A549 (cell line): ENCODE measurements at regions not wholly inside any gene's neighbourhood (a gene's known extent, or its start where the extent isn't known, plus 50 kb on each side); places are given as distances from the start of the nearest gene placed in this dataset.

Source experiments
- ATAC-seq, 2 experiments: fragments of 200-7000 bp in 1 of 2; fragments of >200 bp in 1 of 2; cut with Nextera tagmentation in 1 of 2; cut with Tn5 transposase in 1 of 2; 3 replicates each; pipeline versions ENCODE4 v1.8.0 to v1.9.1; 2018 to 2020; ENCODE audit warnings: mild to moderate bottlenecking in 1 of 2, moderate library complexity in 1 of 2
- CTCF ChIA-PET: fragments of 300-600 bp; sonication (Branson Sonifier 250); formaldehyde crosslinking; extraction: SDS; loops from one replicate; lab custom pipeline; 2021; ENCODE audit warnings: antibody characterized with exemption, inconsistent platforms; lab: Yijun Ruan, JAX
- POLR2A ChIA-PET: fragments of 350-600 bp; formaldehyde crosslinking; extraction: SDS; loops from one replicate; lab custom pipeline; 2021; ENCODE audit warnings: antibody characterized with exemption, inconsistent platforms; lab: Yijun Ruan, JAX
- DNase-seq, 2 experiments: peaks; one replicate each; pipeline versions ENCODE4 v3.0.0 to v3.0.0-alpha.2; 2011 to 2016; ENCODE audit warnings: low read depth in 1 of 2, low spot score in 1 of 2
- FAIRE-seq: peaks from 2 replicates; lab custom pipeline; 2011; peaks lifted over from hg19 to GRCh38; lab: Jason Lieb, UNC
- H3K27ac ChIP-seq, 2 experiments: fragments of >200 bp; sonication (Bioruptor Twin); formaldehyde crosslinking; 3 replicates each; pipeline ENCODE4 v1.5.1; 2016 to 2017
- H3K4me1 ChIP-seq: fragments of >200 bp; sonication (Bioruptor Twin); formaldehyde crosslinking; 3 replicates; pipeline ENCODE4 v1.6.1; 2016
- H3K4me2 ChIP-seq: fragments of >200 bp; sonication (Bioruptor Twin); formaldehyde crosslinking; 3 replicates; pipeline ENCODE4 v1.6.1; 2016
- H3K4me3 ChIP-seq: fragments of >200 bp; sonication (Bioruptor Twin); formaldehyde crosslinking; 3 replicates; pipeline ENCODE4 v1.5.1; 2016
- H3K9me3 ChIP-seq: fragments of >200 bp; sonication (Bioruptor Twin); formaldehyde crosslinking; 3 replicates; pipeline ENCODE4 v1.6.1; 2016
- CBX8 ChIP-seq: fragments of 200-600 bp; sonication (generic); IDR thresholded peaks from 2 replicates; pipeline ENCODE4 v1.6.1; 2016
- CHD4 ChIP-seq: fragments of 200-600 bp; sonication (generic); IDR thresholded peaks from 2 replicates; pipeline ENCODE4 v1.6.1; 2016; ENCODE audit warnings: antibody characterized with exemption, mild to moderate bottlenecking, borderline replicate concordance
- EHMT2 ChIP-seq: fragments of 200-600 bp; sonication (generic); IDR thresholded peaks from 2 replicates; pipeline ENCODE4 v1.6.1; 2016; ENCODE audit warnings: antibody characterized with exemption, low read depth, mild to moderate bottlenecking, moderate library complexity
- EP300 ChIP-seq, 2 experiments: fragments of >200 bp; sonication (Bioruptor Twin); formaldehyde crosslinking; IDR thresholded peaks; 2 replicates in 1 of 2; 3 replicates in 1 of 2; pipeline ENCODE4 v1.6.1; 2016 to 2017
- FOSL2 ChIP-seq, 2 experiments: fragments of 450-650 bp in 1 of 2; fragments of >200 bp in 1 of 2; sonication (Bioruptor Twin) in 1 of 2; formaldehyde crosslinking; IDR thresholded peaks; 2 replicates each; pipeline versions ENCODE4 v1.5.0 to v1.6.1; 2016 to 2020; ENCODE audit warnings: mild to moderate bottlenecking in 1 of 2, moderate library complexity in 1 of 2
- FOXS1 ChIP-seq: fragments of 250-450 bp; sonication (Bioruptor Pico); IDR thresholded peaks from 2 replicates; pipeline ENCODE4 v1.5.0; 2020; ENCODE audit warnings: mild to moderate bottlenecking, moderate library complexity
- HEYL ChIP-seq: fragments of 250-450 bp; sonication (Bioruptor Pico); IDR thresholded peaks from 2 replicates; pipeline ENCODE4 v1.8.0; 2021; ENCODE audit warnings: mild to moderate bottlenecking, moderate library complexity
- HOXA7 ChIP-seq: fragments of 250-450 bp; sonication (Bioruptor Pico); IDR thresholded peaks from 2 replicates; pipeline ENCODE4 v1.5.0; 2020; ENCODE audit warnings: mild to moderate bottlenecking, moderate library complexity
- KDM5A ChIP-seq: fragments of 200-600 bp; sonication (generic); IDR thresholded peaks from 2 replicates; pipeline ENCODE4 v1.6.1; 2016; ENCODE audit warnings: antibody characterized with exemption, mild to moderate bottlenecking
- MYC ChIP-seq: IDR thresholded peaks from 2 replicates; pipeline ENCODE4 v1.6.1; 2012; ENCODE audit warnings: mild to moderate bottlenecking, inconsistent platforms, low read length, improper control_type of control experiment, borderline replicate concordance
- NPAS2 ChIP-seq: fragments of 250-450 bp; sonication (Bioruptor Pico); IDR thresholded peaks from 2 replicates; pipeline ENCODE4 v1.8.0; 2022; ENCODE audit warnings: mild to moderate bottlenecking, moderate library complexity, borderline replicate concordance
- PHF8 ChIP-seq: fragments of 200-600 bp; sonication (generic); IDR thresholded peaks from 2 replicates; pipeline ENCODE4 v1.6.1; 2016; ENCODE audit warnings: low read depth, mild to moderate bottlenecking, antibody characterized with exemption, moderate library complexity, borderline replicate concordance
- POLR2A ChIP-seq: IDR thresholded peaks from 2 replicates; pipeline ENCODE4 v1.6.1; 2012; ENCODE audit warnings: mild to moderate bottlenecking, low read length
- RARB ChIP-seq: fragments of 250-450 bp; sonication (Bioruptor Pico); IDR thresholded peaks from 2 replicates; pipeline ENCODE4 v1.8.0; 2021; ENCODE audit warnings: mild to moderate bottlenecking, moderate library complexity
- SREBF2 ChIP-seq: fragments of 450-650 bp; IDR thresholded peaks from 2 replicates; pipeline ENCODE4 v1.6.1; 2014; ENCODE audit warnings: mild to moderate bottlenecking, moderate library complexity
- TFCP2L1 ChIP-seq: fragments of 250-450 bp; sonication (Bioruptor Pico); IDR thresholded peaks from 2 replicates; pipeline ENCODE4 v1.5.0; 2021; ENCODE audit warnings: mild to moderate bottlenecking
- TP53 ChIP-seq: fragments of 250-450 bp; sonication (Bioruptor Pico); IDR thresholded peaks from 2 replicates; pipeline ENCODE4 v1.5.0; 2021; ENCODE audit warnings: mild to moderate bottlenecking, moderate library complexity
- ZFP36 ChIP-seq: fragments of 450-650 bp; IDR thresholded peaks from 2 replicates; pipeline ENCODE4 v1.6.1; 2014; ENCODE audit warnings: borderline replicate concordance; ENCODE audit not compliant: partially characterized antibody
- WGBS: methylation state at CpG from one replicate; pipeline ENCODE4 v1.1.6; 2017; ENCODE audit errors: missing lambda C conversion rate; 5-methylcytosine and 5-hydroxymethylcytosine counted together
- TF ChIP-seq, protein P1 (sequence below): fragments of 250-450 bp; sonication (Bioruptor Pico); IDR thresholded peaks from 2 replicates; pipeline ENCODE4 v1.5.0; 2020; ENCODE audit warnings: low read depth, mild to moderate bottlenecking, moderate library complexity
- TF ChIP-seq, protein P2 (sequence below): fragments of 200-600 bp; sonication (generic); IDR thresholded peaks from 2 replicates; pipeline ENCODE4 v1.6.1; 2016; ENCODE audit warnings: antibody characterized with exemption, mild to moderate bottlenecking, moderate library complexity
- TF ChIP-seq, protein P3 (sequence below): fragments of >200 bp; sonication (Bioruptor Twin); formaldehyde crosslinking; IDR thresholded peaks from 2 replicates; pipeline ENCODE4 v1.6.1; 2016
- TF ChIP-seq, protein P4 (sequence below): IDR thresholded peaks from 2 replicates; pipeline ENCODE4 v1.6.1; 2012
- TF ChIP-seq, protein P5 (sequence below): IDR thresholded peaks from 2 replicates; pipeline ENCODE4 v1.6.1; 2012
- TF ChIP-seq, protein P6 (sequence below): fragments of >200 bp; sonication (Bioruptor Twin); formaldehyde crosslinking; IDR thresholded peaks from 3 replicates; pipeline ENCODE4 v1.5.1; 2016
- TF ChIP-seq, protein P7 (sequence below): fragments of 450-650 bp; IDR thresholded peaks from 2 replicates; pipeline ENCODE4 v1.6.1; 2014; ENCODE audit warnings: antibody characterized with exemption
- TF ChIP-seq, protein P8 (sequence below): fragments of 150-350 bp; IDR thresholded peaks from 2 replicates; pipeline ENCODE4 v1.6.1; 2014; ENCODE audit warnings: low read depth, mild to moderate bottlenecking, low read length

DNA sequence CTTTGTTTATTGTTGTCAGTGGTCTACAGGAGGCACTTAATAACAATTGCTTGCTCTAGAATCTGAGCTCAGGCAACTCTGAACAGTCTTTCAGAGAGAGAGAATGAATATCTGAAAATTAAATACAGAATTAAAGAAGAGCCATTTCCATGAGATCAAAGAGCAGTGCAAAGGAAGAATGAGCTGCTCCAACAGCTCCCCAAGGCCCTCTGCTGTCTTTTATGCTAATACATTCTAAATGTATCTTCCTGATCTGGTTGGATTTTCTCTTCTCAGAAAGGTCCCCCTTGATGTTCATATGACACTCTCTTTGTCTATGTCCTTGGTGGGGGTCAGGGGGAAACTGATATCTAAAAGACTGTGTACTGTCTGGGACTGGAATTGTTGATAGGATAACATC, 1029.6 kb downstream of the PCDH9 start:
- ChIA-PET CTCF (no interaction called here), POLR2A (no interaction called here)
- FAIRE-seq (no peak), ATAC-seq (no peak), DNase-seq (no peak)
- TF ChIP-seq FOSL2 (IDR thresholded peaks at IDR 0.05) (no peak), FOSL2 (CRISPR knock-in tag; IDR thresholded peaks at IDR 0.05) (no peak), TP53 (CRISPR knock-in tag) (no peak), MYC (no peak)
- H3K4me1 ChIP-seq = no peaks in the 10 kb centered on the region
- no peaks in the 10 kb centered on the region for H3K9me3 ChIP-seq
- H3K4me3 ChIP-seq = no peak overlapping the region
- H3K4me2 ChIP-seq = no peak overlapping the region
- no peak overlapping the region for H3K27ac ChIP-seq

DNA sequence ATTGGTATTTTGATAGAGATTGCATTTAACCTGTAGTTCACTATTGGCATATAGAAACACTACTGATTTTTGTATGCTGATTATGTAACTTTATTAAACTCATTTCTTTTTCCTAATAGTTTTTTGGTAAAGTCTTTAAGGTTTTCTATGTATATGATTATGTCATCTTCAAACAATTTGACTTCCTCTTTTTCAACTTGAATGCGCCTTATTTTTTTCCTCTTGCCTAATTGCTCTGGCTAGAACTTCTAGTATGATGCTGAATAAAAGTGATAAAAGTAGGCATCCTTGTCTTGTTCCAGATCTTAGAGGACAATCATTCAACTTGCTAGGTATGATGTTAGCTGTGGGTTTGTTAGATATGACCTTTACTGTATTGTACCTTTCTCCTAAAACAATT, 1034.9 kb downstream of the PCDH9 start:
- no peak overlapping the region for H3K4me2 ChIP-seq
- ChIA-PET CTCF (no interaction called here), POLR2A (no interaction called here)
- no peak overlapping the region for H3K4me3 ChIP-seq
- H3K9me3 ChIP-seq = no peaks in the 10 kb centered on the region
- DNase-seq (no peak), ATAC-seq (no peak), FAIRE-seq (no peak)
- H3K4me1 ChIP-seq = no peaks in the 10 kb centered on the region
- WGBS = 92% methylated on average over 1 of the region's 1 CpG
- no peak overlapping the region for H3K27ac ChIP-seq
- TF ChIP-seq FOXS1 (CRISPR knock-in tag) = no peak
- TF ChIP-seq NPAS2 = no peak
- TF ChIP-seq CHD4 = no peak
- TF ChIP-seq, protein P1, sequence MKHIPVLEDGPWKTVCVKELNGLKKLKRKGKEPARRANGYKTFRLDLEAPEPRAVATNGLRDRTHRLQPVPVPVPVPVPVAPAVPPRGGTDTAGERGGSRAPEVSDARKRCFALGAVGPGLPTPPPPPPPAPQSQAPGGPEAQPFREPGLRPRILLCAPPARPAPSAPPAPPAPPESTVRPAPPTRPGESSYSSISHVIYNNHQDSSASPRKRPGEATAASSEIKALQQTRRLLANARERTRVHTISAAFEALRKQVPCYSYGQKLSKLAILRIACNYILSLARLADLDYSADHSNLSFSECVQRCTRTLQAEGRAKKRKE (CRISPR knock-in tag) = no peak
- no peak for TF ChIP-seq ZFP36
- no peak for TF ChIP-seq PHF8
- TF ChIP-seq, protein P2, sequence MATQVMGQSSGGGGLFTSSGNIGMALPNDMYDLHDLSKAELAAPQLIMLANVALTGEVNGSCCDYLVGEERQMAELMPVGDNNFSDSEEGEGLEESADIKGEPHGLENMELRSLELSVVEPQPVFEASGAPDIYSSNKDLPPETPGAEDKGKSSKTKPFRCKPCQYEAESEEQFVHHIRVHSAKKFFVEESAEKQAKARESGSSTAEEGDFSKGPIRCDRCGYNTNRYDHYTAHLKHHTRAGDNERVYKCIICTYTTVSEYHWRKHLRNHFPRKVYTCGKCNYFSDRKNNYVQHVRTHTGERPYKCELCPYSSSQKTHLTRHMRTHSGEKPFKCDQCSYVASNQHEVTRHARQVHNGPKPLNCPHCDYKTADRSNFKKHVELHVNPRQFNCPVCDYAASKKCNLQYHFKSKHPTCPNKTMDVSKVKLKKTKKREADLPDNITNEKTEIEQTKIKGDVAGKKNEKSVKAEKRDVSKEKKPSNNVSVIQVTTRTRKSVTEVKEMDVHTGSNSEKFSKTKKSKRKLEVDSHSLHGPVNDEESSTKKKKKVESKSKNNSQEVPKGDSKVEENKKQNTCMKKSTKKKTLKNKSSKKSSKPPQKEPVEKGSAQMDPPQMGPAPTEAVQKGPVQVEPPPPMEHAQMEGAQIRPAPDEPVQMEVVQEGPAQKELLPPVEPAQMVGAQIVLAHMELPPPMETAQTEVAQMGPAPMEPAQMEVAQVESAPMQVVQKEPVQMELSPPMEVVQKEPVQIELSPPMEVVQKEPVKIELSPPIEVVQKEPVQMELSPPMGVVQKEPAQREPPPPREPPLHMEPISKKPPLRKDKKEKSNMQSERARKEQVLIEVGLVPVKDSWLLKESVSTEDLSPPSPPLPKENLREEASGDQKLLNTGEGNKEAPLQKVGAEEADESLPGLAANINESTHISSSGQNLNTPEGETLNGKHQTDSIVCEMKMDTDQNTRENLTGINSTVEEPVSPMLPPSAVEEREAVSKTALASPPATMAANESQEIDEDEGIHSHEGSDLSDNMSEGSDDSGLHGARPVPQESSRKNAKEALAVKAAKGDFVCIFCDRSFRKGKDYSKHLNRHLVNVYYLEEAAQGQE = no peak
- TF ChIP-seq HOXA7 = no peak
- TF ChIP-seq SREBF2 = no peak
- TF ChIP-seq, protein P3, sequence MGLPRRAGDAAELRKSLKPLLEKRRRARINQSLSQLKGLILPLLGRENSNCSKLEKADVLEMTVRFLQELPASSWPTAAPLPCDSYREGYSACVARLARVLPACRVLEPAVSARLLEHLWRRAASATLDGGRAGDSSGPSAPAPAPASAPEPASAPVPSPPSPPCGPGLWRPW = no peak
- TF ChIP-seq HEYL = no peak
- TF ChIP-seq, protein P4, sequence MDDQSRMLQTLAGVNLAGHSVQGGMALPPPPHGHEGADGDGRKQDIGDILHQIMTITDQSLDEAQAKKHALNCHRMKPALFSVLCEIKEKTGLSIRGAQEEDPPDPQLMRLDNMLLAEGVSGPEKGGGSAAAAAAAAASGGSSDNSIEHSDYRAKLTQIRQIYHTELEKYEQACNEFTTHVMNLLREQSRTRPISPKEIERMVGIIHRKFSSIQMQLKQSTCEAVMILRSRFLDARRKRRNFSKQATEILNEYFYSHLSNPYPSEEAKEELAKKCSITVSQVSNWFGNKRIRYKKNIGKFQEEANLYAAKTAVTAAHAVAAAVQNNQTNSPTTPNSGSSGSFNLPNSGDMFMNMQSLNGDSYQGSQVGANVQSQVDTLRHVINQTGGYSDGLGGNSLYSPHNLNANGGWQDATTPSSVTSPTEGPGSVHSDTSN = no peak
- no peak for TF ChIP-seq EP300 (IDR thresholded peaks at IDR 0.05)

DNA sequence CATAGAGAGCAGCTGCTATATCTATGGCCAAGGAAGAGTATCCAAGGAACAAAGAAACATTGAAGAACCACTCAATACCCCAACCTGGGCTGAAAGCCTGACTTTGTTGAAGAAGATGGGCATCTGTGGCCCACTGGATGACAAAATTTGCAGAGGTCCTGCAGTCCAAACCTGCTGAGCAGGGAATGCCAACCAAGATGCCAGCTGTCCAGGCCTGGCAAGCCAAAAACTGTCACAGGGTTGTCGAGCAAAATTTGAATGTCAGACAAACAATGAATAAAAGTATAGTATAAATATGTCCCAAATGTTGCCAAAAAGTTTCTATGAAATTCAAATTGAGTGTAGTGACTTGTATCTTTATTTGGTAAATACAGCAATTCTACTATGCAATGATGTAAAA, 1040.2 kb downstream of the PCDH9 start:
- Histone ChIP-seq H3K4me3 (no peak overlapping the region), H3K27ac (no peak overlapping the region), H3K4me2 (no peak overlapping the region), H3K9me3 (no peaks in the 10 kb centered on the region), H3K4me1 (no peaks in the 10 kb centered on the region)
- ChIA-PET POLR2A (no interaction called here), CTCF (no interaction called here)
- DNase-seq (no peak), FAIRE-seq (no peak), ATAC-seq (no peak)
- 39% methylated on average over 1 of the region's 1 CpG for WGBS
- TF ChIP-seq TFCP2L1 (CRISPR knock-in tag) (no peak), RARB (CRISPR knock-in tag) (no peak), KDM5A (no peak), CHD4 (no peak), CBX8 (no peak), EHMT2 (no peak), POLR2A (no peak), EP300 (IDR thresholded peaks at IDR 0.05) (no peak), NPAS2 (no peak), SREBF2 (no peak)
- TF ChIP-seq, protein P5, sequence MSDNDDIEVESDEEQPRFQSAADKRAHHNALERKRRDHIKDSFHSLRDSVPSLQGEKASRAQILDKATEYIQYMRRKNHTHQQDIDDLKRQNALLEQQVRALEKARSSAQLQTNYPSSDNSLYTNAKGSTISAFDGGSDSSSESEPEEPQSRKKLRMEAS = no peak
- TF ChIP-seq, protein P6, sequence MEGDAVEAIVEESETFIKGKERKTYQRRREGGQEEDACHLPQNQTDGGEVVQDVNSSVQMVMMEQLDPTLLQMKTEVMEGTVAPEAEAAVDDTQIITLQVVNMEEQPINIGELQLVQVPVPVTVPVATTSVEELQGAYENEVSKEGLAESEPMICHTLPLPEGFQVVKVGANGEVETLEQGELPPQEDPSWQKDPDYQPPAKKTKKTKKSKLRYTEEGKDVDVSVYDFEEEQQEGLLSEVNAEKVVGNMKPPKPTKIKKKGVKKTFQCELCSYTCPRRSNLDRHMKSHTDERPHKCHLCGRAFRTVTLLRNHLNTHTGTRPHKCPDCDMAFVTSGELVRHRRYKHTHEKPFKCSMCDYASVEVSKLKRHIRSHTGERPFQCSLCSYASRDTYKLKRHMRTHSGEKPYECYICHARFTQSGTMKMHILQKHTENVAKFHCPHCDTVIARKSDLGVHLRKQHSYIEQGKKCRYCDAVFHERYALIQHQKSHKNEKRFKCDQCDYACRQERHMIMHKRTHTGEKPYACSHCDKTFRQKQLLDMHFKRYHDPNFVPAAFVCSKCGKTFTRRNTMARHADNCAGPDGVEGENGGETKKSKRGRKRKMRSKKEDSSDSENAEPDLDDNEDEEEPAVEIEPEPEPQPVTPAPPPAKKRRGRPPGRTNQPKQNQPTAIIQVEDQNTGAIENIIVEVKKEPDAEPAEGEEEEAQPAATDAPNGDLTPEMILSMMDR = no peak
- TF ChIP-seq, protein P7, sequence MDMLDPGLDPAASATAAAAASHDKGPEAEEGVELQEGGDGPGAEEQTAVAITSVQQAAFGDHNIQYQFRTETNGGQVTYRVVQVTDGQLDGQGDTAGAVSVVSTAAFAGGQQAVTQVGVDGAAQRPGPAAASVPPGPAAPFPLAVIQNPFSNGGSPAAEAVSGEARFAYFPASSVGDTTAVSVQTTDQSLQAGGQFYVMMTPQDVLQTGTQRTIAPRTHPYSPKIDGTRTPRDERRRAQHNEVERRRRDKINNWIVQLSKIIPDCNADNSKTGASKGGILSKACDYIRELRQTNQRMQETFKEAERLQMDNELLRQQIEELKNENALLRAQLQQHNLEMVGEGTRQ = no peak
- TF ChIP-seq, protein P8, sequence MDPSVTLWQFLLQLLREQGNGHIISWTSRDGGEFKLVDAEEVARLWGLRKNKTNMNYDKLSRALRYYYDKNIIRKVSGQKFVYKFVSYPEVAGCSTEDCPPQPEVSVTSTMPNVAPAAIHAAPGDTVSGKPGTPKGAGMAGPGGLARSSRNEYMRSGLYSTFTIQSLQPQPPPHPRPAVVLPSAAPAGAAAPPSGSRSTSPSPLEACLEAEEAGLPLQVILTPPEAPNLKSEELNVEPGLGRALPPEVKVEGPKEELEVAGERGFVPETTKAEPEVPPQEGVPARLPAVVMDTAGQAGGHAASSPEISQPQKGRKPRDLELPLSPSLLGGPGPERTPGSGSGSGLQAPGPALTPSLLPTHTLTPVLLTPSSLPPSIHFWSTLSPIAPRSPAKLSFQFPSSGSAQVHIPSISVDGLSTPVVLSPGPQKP = no peak
